ENCODE measurements at regions not wholly inside any gene's neighbourhood (a gene's known extent, or its start where the extent isn't known, plus 50 kb on each side); places are given as distances from the start of the nearest gene placed in this dataset.

DNA sequence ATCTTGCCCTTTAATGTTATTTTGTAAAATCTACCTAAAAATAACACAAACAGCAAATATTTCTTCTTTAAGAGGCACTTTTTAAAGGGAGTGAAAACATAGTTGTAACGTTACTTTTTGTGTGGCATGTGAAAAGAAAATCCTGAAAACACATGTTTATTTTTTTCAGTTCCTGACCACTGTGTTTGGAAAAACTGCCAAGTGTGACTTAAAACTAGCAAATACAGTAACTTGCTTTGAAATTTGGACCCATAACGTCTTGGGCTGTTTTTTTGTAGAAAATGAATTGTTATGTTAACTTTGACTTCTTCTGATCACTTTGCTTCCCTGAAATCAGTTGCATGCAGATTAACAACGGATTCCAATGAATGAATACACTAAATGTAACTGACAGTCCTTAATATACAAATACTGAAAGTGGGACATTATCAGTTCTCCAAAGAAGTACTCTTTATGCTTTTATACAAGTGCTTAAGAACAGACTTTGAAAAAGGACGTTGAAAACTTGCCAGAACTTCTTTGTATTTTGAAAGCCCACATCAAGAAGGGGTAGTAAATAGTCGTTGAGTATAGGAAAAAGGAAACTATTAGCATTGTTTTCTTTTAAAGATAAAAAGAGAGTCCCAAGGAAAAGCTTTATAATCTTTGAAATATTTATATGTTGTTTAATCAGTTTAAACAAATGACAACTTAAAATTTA lies 96.1 kb upstream of the ZEB2 start:
- DNase-seq = no peak

DNA sequence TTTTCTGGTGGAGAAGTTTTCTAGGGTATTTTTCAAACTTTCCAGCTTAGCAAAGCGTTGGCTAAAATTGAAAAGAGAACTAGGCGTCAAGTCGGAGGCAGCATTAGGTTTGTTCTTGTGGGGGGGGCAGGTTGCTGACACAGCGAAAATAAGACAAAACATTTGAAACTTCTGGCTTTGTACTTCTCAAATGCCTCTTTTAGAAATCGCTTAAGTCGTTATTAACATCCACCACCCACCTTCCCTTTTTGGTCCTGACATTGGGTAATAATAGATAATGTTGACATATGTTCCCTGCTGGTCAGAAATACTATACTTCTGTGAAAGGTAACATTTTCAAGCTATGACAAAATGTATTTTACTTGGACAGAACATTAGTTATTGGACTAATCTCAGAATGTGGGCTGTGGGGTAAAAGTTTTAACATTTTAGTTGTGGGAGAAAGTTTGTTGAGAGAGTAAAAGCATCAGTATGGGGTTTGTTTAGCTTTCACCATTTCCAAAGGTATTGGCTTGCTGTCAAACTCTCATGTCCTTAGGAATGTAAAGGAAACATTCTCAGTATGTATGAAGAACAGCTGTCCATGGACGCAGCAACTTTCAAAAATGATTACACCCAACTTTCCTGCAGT lies 88.1 kb upstream of the ZEB2 start:
- peak; percentile 83 for DNase-seq

DNA sequence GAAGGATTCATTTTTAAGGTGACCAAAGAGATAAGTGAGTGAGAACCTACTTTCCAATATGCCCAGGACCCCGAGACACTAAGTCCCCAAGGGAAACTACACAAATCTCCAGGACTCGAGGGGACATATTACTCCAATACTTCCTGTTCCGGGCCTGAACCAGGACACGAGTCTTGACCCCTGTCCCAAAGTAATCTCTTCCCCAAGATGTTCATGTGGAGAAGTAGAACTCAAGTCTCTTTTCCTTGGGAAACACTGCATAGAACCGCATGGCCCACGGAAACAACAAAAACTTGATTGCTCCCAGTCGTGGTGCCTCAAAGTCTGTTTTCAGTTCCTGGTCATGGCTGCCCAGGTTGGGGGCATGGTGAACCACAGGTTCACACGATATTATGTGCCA lies 87.2 kb upstream of the ZEB2 start:
- no peak for DNase-seq

DNA sequence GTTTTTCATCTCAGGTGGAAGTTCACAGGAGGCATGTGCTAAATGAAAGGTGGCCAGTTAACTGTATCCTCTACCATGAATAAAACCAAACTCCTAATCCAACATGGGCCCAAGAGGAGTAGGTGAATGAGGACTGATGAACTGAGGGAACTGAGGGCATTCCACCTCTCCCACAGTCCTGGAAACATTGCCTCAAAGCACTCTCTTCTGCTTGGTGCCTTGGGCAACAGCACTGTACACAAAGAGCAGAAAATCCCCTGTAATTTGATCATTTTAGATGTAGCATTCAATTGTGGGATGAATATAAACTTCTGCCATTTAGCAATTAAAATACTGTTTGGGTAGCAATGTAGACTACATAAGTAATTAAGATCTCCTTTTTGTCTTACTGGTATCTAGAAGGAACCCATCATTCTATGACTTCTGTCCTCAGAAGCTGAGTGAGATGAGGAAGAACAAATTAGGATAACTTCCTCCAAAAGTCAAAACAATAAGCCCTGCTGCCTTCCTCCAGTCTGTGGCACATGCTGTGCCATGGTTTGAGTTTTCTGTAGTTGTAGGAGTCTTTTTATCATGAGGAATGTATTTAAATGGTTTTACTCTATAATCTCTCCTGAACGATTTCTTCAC lies 86.7 kb upstream of the ZEB2 start:
- no peak for DNase-seq

- no peak for DNase-seq
These were observed 85.4 kb upstream of the ZEB2 start for GRCh38 chr2:144605231-144605840.

- no peak for DNase-seq
These were observed 83.4 kb upstream of the ZEB2 start for GRCh38 chr2:144603334-144603733.

- DNase-seq = no peak
These were observed 79.0 kb upstream of the ZEB2 start for GRCh38 chr2:144598906-144599305.

DNA sequence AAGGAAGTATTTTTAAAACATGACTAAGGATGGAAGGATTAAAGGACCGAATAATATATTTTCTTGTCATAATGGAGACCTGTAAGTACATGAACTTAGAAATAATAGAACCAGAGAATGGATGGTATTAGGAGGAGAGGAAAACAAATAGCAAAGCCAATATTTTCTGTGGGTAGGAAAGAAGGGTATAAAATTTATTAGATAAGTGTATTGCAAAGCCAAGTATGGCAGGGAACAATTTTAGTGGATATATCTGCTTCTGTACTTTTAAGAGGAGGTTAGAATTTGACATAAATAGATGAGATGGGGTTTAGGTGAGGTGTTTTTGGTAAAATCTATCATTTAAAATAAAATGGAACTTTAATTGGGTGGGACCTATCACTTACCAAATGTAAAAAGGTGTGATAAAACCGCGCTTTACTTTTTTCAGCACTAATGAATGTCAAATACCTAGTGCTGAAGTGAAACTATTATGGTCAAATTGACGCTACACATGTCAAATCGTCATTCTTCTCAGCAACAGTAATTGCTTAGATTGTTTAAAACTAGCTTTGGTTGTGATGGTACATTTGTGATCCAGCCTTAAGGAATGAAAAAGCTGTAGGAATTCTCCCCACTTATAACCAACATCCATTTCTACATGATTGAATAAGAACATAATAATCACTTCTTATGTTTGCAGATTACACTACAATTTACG lies 78.1 kb upstream of the ZEB2 start:
- no peak for DNase-seq

GRCh38 chr2:144597388-144597787 lies 77.5 kb upstream of the ZEB2 start:
- DNase-seq = no peak

DNA sequence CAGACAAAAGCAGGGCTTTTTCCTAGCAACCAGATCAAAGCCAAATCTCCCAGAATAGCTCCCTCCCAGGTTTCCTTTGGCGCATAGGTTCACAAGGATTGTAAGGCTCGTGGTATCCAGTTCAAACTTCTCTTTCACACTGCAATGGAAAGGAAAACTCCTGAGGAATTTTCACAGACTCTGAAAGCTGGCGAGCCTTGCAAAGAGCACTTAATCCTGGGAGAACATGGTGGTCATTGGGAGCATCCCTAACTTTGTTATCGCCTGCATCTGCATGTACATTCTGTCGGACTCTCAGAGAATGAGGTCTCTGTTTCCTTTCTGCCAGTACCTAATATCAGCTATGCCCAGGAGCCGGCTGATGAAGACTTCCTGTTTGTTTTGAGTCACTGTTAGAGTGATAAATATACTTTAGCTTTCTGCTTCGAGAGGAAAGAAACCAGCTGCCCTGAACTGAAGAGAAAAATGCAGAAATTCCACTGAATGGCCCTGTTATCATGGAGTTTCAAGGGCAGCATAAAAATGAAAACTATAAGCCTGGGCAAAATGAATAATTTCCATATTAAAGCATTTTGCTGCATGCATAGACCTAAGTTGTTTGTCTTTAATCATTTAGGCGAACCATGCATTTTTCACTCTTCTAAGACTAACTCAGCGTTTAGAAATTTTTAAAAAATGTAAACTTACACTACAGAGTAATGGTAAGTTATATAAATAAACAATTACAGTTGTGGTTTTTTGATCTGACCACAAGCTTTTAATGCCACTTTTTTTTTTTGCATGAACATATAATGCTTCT lies 76.4 kb upstream of the ZEB2 start:
- peak; percentile 17 for DNase-seq

DNA sequence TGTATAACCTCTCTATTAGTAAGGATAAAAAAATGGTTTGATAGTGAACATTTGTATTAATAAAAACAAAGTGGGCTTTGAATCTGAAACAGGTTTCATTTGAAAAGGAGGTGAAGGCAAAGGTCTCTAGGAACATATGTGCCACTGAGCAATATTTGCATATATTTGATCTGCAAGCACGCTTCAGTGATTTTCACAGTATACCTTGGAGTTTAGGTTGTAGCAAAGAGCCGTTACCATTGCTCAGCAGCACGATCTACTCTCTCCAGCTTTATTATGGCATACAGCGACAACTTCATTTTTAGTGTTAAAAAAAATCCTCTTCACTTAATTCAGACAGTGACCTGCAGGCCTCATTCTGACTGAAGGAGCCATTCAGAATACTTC lies 75.8 kb upstream of the ZEB2 start:
- DNase-seq = no peak

GRCh38 chr2:144595279-144595678 lies 75.4 kb upstream of the ZEB2 start:
- no peak for DNase-seq

DNA sequence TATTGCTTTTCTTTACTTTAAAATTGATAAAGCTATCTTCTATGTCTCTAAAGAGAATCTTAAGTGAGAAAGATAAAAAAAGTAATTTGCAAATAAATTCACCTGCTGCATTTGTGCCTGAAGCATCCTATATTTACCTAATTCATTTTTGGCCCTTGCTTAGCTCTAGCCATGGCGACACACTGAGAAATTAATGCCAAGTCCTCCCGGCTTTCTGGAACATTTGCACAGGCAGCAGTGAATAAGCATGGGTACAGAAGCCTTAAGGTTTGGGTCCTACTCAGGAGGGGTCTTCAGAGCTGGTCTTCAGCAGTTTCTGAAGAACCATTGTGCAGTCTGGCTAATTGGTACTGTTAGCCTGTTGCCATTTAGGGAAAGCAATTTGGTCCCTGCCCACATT lies 73.9 kb upstream of the ZEB2 start:
- DNase-seq = no peak

DNA sequence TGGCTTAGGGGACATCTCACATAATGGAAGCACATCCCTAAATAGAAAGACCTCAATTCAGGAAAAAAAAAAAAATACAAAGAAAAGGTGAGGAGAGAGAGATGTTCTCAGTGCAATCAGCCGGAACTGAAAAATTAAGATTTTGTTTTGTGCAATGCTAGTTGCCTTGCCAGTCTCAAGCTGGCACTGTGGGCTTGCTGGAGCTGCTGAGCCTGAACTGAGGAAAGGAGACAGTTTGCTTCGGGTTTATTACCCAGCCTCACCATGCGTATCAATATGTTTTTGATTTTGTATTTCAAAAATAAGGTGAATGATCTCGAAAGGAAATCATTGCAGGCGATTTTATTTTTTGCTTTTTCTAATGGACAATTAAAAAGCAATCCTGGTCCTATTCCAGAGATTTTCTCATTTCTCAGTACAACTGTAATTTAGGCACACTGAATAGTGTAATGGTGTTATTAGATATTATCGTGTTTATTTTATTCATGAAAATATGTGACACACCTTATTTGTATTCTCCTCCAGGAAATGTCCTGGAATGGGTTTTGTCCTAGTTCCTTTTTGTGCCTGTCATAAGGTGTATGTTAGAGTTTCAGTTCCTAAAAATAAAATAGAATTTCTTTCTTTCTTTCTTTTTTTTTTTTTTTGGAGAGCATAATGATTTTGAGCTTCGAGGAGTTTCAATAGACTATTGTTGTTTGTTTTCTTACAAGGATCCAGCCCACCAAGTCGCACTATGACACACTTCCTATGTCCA lies 72.8 kb upstream of the ZEB2 start:
- DNase-seq = no peak

GRCh38 chr2:144587306-144587705 lies 67.4 kb upstream of the ZEB2 start:
- DNase-seq = no peak

- DNase-seq = no peak
These were observed 66.6 kb upstream of the ZEB2 start for GRCh38 chr2:144586476-144586875.

DNA sequence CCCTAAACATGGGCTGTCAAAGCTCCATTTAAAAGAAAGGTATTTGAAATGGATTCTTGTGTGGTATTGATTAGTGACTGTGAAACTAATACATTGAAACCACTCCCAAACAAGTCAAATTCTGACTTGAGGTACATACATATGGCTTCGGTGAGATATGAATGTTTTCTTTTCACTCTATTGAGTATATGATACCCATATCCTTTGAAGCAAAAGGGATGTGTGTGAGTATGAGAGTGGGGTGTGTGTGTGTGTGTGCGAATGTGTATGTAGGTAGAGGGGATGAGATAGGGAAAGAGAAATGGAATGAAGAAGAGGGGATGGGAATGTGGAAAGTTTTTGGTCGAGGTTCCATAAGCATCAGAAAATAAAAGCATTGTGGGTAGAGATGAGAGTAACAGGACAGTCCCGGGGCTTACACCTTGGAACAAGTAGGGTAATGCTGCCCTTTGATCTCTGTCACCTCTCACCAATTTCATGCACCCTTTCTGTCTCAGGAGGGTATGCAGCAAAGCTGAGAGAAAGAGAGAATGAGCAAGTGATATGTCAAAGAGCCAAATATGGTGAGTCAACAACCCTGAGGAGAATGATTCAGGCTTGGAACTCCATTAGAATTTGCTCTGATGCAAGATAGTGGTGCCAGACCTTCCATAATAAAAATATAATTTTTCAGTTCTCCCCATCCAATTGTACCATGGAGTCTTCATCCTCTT lies 64.0 kb upstream of the ZEB2 start:
- DNase-seq = peak; percentile 82

- DNase-seq = no peak
These were observed 63.4 kb upstream of the ZEB2 start for GRCh38 chr2:144583381-144583729.

DNA sequence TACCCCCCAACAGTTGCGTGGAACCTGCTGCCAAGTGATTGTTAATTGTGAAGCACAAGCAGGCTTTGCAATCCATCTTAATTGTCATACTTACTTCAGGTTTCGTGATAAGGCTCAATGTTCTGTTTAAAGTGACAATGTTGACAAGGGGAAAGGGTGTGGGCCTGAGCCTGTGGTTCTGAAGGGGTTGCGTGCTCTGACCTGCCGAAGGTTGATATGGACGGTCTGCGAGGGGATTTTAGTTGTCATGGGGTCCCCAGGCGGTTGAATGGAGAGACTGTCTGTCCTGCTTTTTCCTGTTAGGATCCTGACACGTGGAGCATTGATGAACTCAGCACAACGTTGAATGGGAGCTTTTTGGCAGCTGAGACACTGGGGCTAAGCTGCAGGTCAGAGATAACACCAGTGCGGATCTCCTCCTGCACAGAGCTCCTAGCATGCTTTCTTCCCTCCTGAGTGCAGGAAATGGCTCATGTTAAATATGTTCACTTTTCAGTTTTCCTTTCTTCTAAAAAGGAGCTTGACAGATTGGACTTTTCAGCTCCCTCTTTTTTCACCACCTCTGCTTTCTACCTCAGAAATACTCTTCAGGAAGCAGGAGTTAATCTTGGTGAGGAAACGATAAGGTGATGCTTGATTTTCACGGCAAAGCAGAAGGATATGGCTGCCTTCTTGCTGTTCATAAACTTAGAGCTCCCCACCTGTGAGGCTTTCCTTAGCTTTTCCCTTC lies 62.9 kb upstream of the ZEB2 start:
- DNase-seq = no peak

GRCh38 chr2:144580521-144581161 lies 60.7 kb upstream of the ZEB2 start:
- DNase-seq = no peak
